Astrocyte (in vitro differentiated cells and primary cell): ENCODE measurements at regions not wholly inside any gene's neighbourhood (a gene's known extent, or its start where the extent isn't known, plus 50 kb on each side); places are given as distances from the start of the nearest gene placed in this dataset.
"Not testable (repeated sequence)": the region's sequence is repeated elsewhere in the genome, so short reads cannot be mapped to it uniquely, and the experiment has no call there.

Experiments used
- EZH2 ChIP-seq: IDR thresholded peaks from 2 replicates; pipeline ENCODE4 v1.6.1; 2012; ENCODE audit warnings: mild to moderate bottlenecking, low read length, inconsistent platforms; ENCODE audit not compliant: insufficient read depth
- TF ChIP-seq, protein P1 (sequence below): IDR thresholded peaks from 2 replicates; pipeline ENCODE4 v1.5.1; 2011; ENCODE audit warnings: low read depth, mild to moderate bottlenecking, inconsistent platforms, low read length, moderate library complexity; ENCODE audit not compliant: insufficient read depth

DNA sequence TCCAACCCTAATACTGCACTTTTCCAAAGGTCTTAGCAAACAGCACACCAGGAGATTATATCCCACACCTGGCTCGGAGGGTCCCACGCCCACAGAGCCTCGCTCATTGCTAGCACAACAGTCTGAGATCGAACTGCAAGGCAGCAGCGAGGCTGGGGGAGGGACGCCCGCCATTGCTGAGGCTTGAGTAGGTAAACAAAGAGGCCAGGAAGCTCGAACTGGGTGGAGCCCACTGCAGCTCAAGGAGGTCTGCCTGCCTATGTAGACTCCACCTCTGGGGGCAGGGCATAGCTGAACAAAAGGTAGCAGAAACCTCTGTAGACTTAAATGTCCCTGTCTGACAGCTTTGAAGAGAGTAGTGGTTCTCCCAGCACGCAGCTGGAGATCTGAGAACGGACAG, 361.0 kb upstream of the PPP2R3A start:
- TF ChIP-seq, protein P1, sequence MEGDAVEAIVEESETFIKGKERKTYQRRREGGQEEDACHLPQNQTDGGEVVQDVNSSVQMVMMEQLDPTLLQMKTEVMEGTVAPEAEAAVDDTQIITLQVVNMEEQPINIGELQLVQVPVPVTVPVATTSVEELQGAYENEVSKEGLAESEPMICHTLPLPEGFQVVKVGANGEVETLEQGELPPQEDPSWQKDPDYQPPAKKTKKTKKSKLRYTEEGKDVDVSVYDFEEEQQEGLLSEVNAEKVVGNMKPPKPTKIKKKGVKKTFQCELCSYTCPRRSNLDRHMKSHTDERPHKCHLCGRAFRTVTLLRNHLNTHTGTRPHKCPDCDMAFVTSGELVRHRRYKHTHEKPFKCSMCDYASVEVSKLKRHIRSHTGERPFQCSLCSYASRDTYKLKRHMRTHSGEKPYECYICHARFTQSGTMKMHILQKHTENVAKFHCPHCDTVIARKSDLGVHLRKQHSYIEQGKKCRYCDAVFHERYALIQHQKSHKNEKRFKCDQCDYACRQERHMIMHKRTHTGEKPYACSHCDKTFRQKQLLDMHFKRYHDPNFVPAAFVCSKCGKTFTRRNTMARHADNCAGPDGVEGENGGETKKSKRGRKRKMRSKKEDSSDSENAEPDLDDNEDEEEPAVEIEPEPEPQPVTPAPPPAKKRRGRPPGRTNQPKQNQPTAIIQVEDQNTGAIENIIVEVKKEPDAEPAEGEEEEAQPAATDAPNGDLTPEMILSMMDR, result not testable (repeated sequence)
- TF ChIP-seq EZH2, result not testable (repeated sequence)
